ENCODE measurements at regions not wholly inside any gene's neighbourhood (a gene's known extent, or its start where the extent isn't known, plus 50 kb on each side); places are given as distances from the start of the nearest gene placed in this dataset.

GRCh38 chr2:176514805-176515500, 245.7 kb downstream of the MTX2 start:
- DNase-seq (peak; percentile 53), ATAC-seq (peak; percentile 79)
- no peaks in the 10 kb centered on the region for H4K20me1 ChIP-seq (ENCODE audit: low read length)
- no peak overlapping the region for H3K4me3 ChIP-seq (ENCODE audit: low read length)
- no peaks in the 10 kb centered on the region for H3K4me1 ChIP-seq (ENCODE audit: insufficient read depth, low read length)
- H3K36me3 ChIP-seq (ENCODE audit: low read depth, low read length) = no peaks in the 10 kb centered on the region
- H3K4me2 ChIP-seq (ENCODE audit: low read length) = no peak overlapping the region
- BruUV-seq (replicated peaks) = no TSS peak
- no peaks in the 10 kb centered on the region for H3K9me2 ChIP-seq (replicated peaks; ENCODE audit: low read length)
- intact Hi-C loops (cut with micrococcal nuclease) = no loop called here
- no peak overlapping the region for H3K27ac ChIP-seq (ENCODE audit: low read length)
- H3K27me3 ChIP-seq (ENCODE audit: low read length) = no peaks in the 10 kb centered on the region
- no peaks in the 10 kb centered on the region for H3K9me3 ChIP-seq (ENCODE audit: low read length)
- ChIA-PET POLR2A (ENCODE audit: unreplicated experiment) (no interaction called here), CTCF (no interaction called here)
- no peaks in the 10 kb centered on the region for H3K79me2 ChIP-seq (ENCODE audit: low read length)
- H3K9ac ChIP-seq (ENCODE audit: low read length) = no peak overlapping the region
- H3F3A ChIP-seq (ENCODE audit: low read length, unreplicated experiment) = no peaks in the 10 kb centered on the region
- H2AFZ ChIP-seq (ENCODE audit: low read length) = no peak overlapping the region
- TF ChIP-seq EZH2 (IDR thresholded peaks at IDR 0.05; ENCODE audit: low read length, unreplicated experiment) (no peak), EZH2phosphoT487 (IDR thresholded peaks at IDR 0.05; ENCODE audit: borderline replicate concordance, low read length) (no peak), CTCF (conservative IDR thresholded peaks at IDR 0.05; ENCODE audit: low read depth, low read length) (no peak)

- no peak overlapping the region for H3K9ac ChIP-seq (ENCODE audit: low read length)
- H3K4me3 ChIP-seq (ENCODE audit: low read length) = no peak overlapping the region
- no peaks in the 10 kb centered on the region for H3K36me3 ChIP-seq (ENCODE audit: low read depth, low read length)
- no peaks in the 10 kb centered on the region for H3K9me2 ChIP-seq (replicated peaks; ENCODE audit: low read length)
- no peaks in the 10 kb centered on the region for H3K9me3 ChIP-seq (ENCODE audit: low read length)
- no TSS peak for BruUV-seq (replicated peaks)
- no peak for DNase-seq
- H3F3A ChIP-seq (ENCODE audit: low read length, unreplicated experiment) = no peaks in the 10 kb centered on the region
- H3K4me1 ChIP-seq (ENCODE audit: insufficient read depth, low read length) = no peaks in the 10 kb centered on the region
- no peaks in the 10 kb centered on the region for H3K79me2 ChIP-seq (ENCODE audit: low read length)
- TF ChIP-seq EZH2phosphoT487 (IDR thresholded peaks at IDR 0.05; ENCODE audit: borderline replicate concordance, low read length) (no peak), EZH2 (IDR thresholded peaks at IDR 0.05; ENCODE audit: low read length, unreplicated experiment) (no peak), CTCF (conservative IDR thresholded peaks at IDR 0.05; ENCODE audit: low read depth, low read length) (no peak)
- no peak overlapping the region for H3K27ac ChIP-seq (ENCODE audit: low read length)
- no peaks in the 10 kb centered on the region for H4K20me1 ChIP-seq (ENCODE audit: low read length)
- H3K27me3 ChIP-seq (ENCODE audit: low read length) = no peaks in the 10 kb centered on the region
- intact Hi-C loops (cut with micrococcal nuclease) = no loop called here
- no peak for ATAC-seq
- no peak overlapping the region for H2AFZ ChIP-seq (ENCODE audit: low read length)
- POLR2A ChIA-PET (ENCODE audit: unreplicated experiment) = no interaction called here
- CTCF ChIA-PET = no interaction called here
- no peak overlapping the region for H3K4me2 ChIP-seq (ENCODE audit: low read length)
Measured at GRCh38 chr2:176516051-176516602, 246.9 kb downstream of the MTX2 start.

- ATAC-seq = no peak
- Histone ChIP-seq H3K9ac (ENCODE audit: low read length) (no peak overlapping the region), H3K27ac (ENCODE audit: low read length) (no peak overlapping the region), H4K20me1 (ENCODE audit: low read length) (no peaks in the 10 kb centered on the region), H3K4me2 (ENCODE audit: low read length) (no peak overlapping the region), H3K79me2 (ENCODE audit: low read length) (no peaks in the 10 kb centered on the region), H2AFZ (ENCODE audit: low read length) (no peak overlapping the region), H3K36me3 (ENCODE audit: low read depth, low read length) (no peaks in the 10 kb centered on the region), H3K27me3 (ENCODE audit: low read length) (no peaks in the 10 kb centered on the region), H3K9me2 (replicated peaks; ENCODE audit: low read length) (no peaks in the 10 kb centered on the region), H3K4me1 (ENCODE audit: insufficient read depth, low read length) (no peaks in the 10 kb centered on the region), H3K4me3 (ENCODE audit: low read length) (no peak overlapping the region), H3K9me3 (ENCODE audit: low read length) (no peaks in the 10 kb centered on the region), H3F3A (ENCODE audit: low read length, unreplicated experiment) (no peaks in the 10 kb centered on the region)
- intact Hi-C loops (cut with micrococcal nuclease) = no loop called here
- TF ChIP-seq EZH2 (IDR thresholded peaks at IDR 0.05; ENCODE audit: low read length, unreplicated experiment) (no peak), EZH2phosphoT487 (IDR thresholded peaks at IDR 0.05; ENCODE audit: borderline replicate concordance, low read length) (no peak), CTCF (conservative IDR thresholded peaks at IDR 0.05; ENCODE audit: low read depth, low read length) (no peak)
- DNase-seq = no peak
- POLR2A ChIA-PET (ENCODE audit: unreplicated experiment) = no interaction called here
- CTCF ChIA-PET = no interaction called here
- no TSS peak for BruUV-seq (replicated peaks)
Measured at GRCh38 chr2:176518823-176519222, 249.6 kb downstream of the MTX2 start.
